ENCODE measurements at regions not wholly inside any gene's neighbourhood (a gene's known extent, or its start where the extent isn't known, plus 50 kb on each side); places are given as distances from the start of the nearest gene placed in this dataset.

DNA sequence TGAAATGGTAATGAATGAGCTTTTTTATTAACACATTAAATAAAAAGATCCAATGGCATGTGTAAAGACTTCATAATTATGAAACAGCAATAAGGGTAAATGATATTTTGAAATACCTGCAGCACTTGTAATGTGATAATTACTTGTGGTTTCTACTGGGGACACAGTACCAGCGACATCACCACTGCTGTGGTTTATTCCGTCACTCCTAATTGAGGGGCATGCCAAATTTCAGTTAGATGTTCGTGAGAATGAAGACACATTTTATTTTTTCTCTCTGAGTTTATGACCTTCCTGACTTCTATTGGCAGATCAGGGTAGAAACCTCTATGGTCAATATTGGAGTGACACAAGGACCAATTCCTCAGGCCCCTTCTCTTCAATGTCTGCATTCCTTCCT, 131.9 kb upstream of the XYLT1 start:
- 71% methylated on average over 3 of the region's 3 CpGs for WGBS
- no peaks in the 10 kb centered on the region for H3K36me3 ChIP-seq (ENCODE audit: insufficient read depth)
- no peak for DNase-seq (ENCODE audit: extremely low spot score)
- H3K4me1 ChIP-seq (ENCODE audit: insufficient read depth): no peaks in the 10 kb centered on the region
- H3K4me3 ChIP-seq (ENCODE audit: low read depth, low read length): no peak overlapping the region
- H3K27ac ChIP-seq (ENCODE audit: low read depth): no peak overlapping the region

DNA sequence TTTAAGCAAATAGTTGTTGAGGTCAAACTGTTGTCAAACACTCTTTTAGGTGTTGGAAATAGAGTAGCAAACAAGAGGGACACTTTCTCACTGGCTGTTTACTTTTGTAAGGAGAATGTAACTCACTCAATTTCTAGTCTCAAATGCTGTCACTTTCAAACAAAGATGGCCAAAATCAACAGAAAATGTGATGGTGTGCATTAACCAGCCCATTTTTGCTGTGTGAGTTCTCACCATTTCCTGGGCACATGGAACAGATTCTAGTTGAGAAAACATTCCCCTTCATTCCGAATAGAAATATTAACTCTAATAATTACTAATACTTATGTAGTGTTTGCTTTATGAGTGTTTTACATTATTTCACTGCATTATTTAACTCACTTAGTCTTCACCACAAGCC, 128.2 kb upstream of the XYLT1 start:
- Histone ChIP-seq H3K4me1 (ENCODE audit: insufficient read depth) (no peaks in the 10 kb centered on the region), H3K4me3 (ENCODE audit: low read depth, low read length) (no peak overlapping the region), H3K36me3 (ENCODE audit: insufficient read depth) (no peaks in the 10 kb centered on the region), H3K27ac (ENCODE audit: low read depth) (no peak overlapping the region)
- WGBS: 95% methylated on average over 1 of the region's 1 CpG
- DNase-seq (ENCODE audit: extremely low spot score): no peak

DNA sequence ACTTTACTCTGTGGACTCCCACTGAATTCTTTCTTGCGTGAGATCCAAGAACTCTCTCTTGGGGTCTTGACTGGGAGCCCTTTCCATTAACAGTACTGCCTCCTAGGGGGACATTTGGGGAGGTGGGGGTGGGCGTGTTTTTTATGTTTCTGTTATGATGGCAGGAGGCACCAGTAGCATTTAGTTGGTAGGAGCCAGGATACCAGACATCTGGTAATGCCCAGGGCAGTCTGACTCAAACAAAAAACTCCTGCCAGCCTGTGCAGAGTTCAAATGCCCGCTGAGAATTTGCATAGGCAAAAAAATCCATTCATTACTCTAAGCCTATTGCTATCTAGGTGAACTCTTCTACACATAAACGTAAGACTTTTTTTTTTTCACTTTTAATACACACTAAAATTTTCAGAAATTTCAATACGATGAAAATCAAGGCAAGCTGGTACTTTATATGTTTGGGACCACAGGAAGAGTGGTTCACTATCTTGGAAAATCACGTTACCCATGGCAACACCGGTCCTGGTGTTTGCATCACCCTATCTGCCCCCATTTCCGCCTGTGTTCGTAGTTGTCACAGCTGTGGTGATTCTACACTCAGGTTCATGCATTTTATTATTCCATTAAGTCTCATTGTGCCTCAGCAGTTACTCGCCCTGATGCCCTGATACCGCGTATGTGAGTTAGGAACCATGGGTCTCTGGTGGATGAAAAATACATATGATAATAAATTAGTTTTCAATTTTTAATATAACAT, 121.1 kb upstream of the XYLT1 start:
- Histone ChIP-seq H3K4me3 (ENCODE audit: low read depth, low read length) (no peak overlapping the region), H3K27ac (ENCODE audit: low read depth) (no peak overlapping the region), H3K36me3 (ENCODE audit: insufficient read depth) (no peaks in the 10 kb centered on the region), H3K4me1 (ENCODE audit: insufficient read depth) (no peaks in the 10 kb centered on the region)
- DNase-seq (ENCODE audit: extremely low spot score): no peak
- 75% methylated on average over 12 of the region's 12 CpGs for WGBS

DNA sequence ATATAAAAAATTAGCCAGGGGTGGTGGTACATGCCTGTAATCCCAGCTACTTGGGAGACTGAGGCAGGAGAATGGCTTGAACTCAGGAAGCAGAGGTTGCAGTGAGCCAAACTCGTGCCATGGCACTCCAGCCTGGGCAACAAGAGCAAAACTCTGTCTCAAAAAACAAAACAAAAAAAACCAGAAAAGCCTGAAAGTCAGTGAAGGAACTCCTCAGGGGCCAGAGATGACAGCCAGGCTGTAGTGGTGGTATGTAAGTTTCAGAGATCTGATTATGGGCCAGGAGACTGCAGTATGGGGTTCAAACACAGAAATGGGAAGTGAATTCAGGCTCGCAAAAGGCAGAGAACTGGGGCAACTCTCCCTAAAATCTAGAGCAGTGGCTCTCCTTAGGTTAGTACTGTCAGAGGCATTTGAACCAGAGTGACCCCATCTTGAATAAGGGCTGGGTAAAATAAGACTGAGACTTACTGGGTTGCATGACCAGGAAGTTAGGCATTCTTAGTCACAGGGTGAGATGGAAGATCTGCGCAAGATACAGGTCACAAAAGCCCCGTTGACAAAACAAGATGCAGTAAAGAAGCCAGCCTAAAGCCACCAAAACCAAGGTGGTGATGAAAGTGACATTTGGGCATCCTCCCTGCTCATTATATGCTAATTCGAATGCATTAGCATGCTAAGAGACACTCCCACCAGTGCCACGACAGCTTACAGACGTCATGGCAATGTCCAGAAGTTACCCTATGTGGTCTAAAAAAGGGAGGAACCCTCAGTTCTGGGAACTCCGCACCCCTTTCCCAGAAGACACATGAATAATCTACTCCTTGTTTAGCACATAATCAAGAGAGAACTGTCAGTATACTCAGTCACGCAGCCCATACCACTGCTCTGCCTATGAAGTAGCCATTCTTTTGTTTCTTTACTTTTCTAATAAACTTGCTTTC, 120.2 kb upstream of the XYLT1 start:
- Histone ChIP-seq H3K36me3 (ENCODE audit: insufficient read depth) (no peaks in the 10 kb centered on the region), H3K27ac (ENCODE audit: low read depth) (no peak overlapping the region), H3K4me3 (ENCODE audit: low read depth, low read length) (no peak overlapping the region), H3K4me1 (ENCODE audit: insufficient read depth) (no peaks in the 10 kb centered on the region)
- 76% methylated on average over 9 of the region's 9 CpGs for WGBS
- DNase-seq (ENCODE audit: extremely low spot score): no peak

DNA sequence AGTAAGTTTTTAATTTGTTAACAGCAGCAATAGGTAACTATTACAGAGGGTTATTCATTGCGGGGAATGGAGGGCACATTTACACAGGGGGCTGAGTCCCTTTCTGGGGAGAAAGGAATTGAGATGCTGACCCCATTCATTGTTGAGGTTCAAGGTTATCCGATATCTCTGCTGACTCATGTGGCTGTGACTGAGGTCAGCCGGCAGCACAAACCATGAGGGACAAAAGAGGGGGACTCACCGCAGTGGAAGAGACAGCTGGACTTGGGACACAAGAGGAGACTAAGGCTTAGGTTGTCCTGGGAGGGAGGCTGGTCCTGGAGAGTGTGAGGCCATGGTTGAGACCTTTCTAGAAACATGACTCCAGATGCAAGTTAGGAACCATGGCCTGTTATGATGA, 119.1 kb upstream of the XYLT1 start:
- Histone ChIP-seq H3K27ac (ENCODE audit: low read depth) (no peak overlapping the region), H3K36me3 (ENCODE audit: insufficient read depth) (no peaks in the 10 kb centered on the region), H3K4me1 (ENCODE audit: insufficient read depth) (no peaks in the 10 kb centered on the region), H3K4me3 (ENCODE audit: low read depth, low read length) (no peak overlapping the region)
- 82% methylated on average over 4 of the region's 4 CpGs for WGBS
- no peak for DNase-seq (ENCODE audit: extremely low spot score)

DNA sequence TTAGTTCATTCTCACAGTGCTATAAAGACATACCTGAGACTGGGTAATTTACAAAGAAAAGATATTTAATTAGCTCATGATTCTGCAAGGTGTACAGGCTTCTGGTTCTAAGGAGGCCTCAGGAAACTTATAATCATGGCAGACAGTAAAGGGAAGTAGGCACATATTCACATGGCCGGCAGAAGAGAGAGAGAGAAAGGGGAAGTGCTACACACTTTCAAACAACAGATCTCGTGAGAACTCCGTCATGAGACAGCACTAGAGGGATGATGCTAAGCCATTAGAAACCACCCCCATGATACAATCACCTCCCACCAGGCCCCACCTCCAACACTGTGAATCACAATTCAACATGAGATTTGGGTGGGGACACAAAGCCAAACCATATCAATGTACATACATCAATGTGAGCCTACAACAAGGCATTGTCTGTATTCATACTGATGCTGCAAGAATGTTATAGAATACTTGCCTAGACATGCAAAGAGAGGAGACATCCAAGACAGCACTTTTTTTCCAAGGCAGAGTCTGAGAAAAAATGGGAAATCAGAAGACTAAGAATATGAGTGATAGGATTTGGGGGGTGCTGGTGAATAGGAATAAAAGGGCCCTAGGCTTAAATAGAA, 114.8 kb upstream of the XYLT1 start:
- no peaks in the 10 kb centered on the region for H3K36me3 ChIP-seq (ENCODE audit: insufficient read depth)
- no peak for DNase-seq (ENCODE audit: extremely low spot score)
- H3K4me3 ChIP-seq (ENCODE audit: low read depth, low read length): no peak overlapping the region
- H3K27ac ChIP-seq (ENCODE audit: low read depth): peak overlapping the region; percentile 5
- no peaks in the 10 kb centered on the region for H3K4me1 ChIP-seq (ENCODE audit: insufficient read depth)
- 78% methylated on average over 3 of the region's 3 CpGs for WGBS

DNA sequence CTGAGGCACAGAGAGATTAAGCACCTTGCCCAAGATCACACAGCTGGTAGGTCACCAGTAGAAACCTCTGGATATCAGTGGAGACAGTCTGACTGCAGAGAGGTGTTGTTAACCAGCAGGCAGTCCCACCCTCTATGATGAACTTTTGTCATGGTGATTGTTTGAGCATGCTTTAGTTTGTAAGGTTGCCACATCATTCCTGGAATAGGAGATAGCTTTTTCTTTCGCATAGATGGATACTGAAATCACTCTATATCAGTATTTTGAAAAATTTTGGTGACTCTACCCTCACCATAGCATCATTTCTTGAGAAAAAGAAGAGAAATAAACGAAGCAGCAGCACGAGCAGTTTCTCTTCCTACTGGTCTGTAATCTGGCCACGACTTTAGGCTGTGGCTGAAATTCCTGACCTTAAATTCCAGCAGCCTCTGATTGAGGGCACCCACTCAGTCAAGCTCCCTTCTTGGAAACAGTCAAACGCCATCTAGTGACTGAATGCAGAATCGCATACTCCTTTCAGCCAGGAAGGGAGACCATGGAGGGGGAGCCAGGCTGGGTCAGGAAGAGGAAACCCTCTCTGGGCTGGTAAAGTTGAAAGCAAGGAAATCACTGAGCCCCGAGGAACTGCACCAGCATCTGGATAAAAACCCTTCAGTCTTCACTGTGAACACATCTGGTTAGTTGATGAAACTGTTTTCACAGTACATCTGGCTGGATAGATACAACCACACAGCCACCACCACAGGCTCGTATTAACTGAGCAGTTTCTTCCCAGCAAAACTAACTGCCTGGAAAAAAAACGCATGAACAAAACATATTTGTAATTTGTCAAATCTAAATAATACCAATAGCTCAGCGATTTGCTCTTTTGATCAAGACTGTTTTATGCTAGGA, 108.5 kb upstream of the XYLT1 start:
- H3K27ac ChIP-seq (ENCODE audit: low read depth): no peak overlapping the region

DNA sequence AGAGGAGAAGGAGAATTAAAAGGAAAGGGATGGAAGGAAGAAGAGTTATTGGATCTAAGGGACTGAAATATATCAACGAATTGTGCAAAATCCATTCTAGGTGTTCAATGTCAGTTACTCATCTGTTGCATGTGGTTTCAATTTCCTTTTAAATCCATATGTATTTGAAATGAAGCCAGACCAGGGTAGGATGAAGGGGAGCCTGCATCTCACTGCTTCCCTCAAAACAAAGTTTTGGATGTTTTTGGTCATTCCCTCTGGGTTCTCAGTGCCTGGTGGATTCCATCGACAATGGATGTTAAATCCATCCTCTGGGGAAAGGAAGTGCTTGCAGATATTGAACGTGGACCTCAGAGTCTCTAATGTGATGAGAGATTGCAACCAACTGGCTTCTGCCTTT, 103.5 kb upstream of the XYLT1 start:
- H3K36me3 ChIP-seq (ENCODE audit: insufficient read depth): no peaks in the 10 kb centered on the region
- H3K27ac ChIP-seq (ENCODE audit: low read depth): no peak overlapping the region
- H3K4me1 ChIP-seq (ENCODE audit: insufficient read depth): no peaks in the 10 kb centered on the region
- no peak for DNase-seq (ENCODE audit: extremely low spot score)
- WGBS: 42% methylated on average over 3 of the region's 3 CpGs
- no peak overlapping the region for H3K4me3 ChIP-seq (ENCODE audit: low read depth, low read length)

More for the DNA sequence above, 108.5 kb upstream of the XYLT1 start:
- 24% methylated on average over 10 of the region's 10 CpGs for WGBS
- H3K4me3 ChIP-seq (ENCODE audit: low read depth, low read length): no peak overlapping the region
- H3K4me1 ChIP-seq (ENCODE audit: insufficient read depth): no peaks in the 10 kb centered on the region
- peak; percentile 31 for DNase-seq (ENCODE audit: extremely low spot score)
- H3K36me3 ChIP-seq (ENCODE audit: insufficient read depth): no peaks in the 10 kb centered on the region

DNA sequence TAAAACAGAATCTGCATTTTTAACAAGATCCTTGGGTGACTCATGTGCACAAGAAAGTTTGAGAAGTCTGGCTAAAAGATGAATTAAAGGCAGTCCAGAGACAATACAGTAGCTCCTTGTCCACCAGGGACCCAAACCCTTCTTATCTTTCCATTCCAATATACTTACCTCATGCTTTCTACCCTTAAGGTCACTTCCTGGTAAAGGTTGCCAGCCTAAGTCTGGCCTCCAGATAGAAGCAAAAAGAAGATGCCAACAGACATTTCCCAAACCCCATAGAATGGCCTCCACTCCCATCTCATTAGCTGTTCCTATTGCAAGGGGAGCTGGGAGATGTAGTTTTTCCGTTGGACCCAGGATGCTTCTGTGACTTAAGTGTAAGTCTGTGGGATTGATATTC, 101.4 kb upstream of the XYLT1 start:
- H3K4me1 ChIP-seq (ENCODE audit: insufficient read depth): no peaks in the 10 kb centered on the region
- no peaks in the 10 kb centered on the region for H3K36me3 ChIP-seq (ENCODE audit: insufficient read depth)
- 81% methylated on average over 1 of the region's 1 CpG for WGBS
- no peak overlapping the region for H3K27ac ChIP-seq (ENCODE audit: low read depth)
- DNase-seq (ENCODE audit: extremely low spot score): no peak
- H3K4me3 ChIP-seq (ENCODE audit: low read depth, low read length): no peak overlapping the region

DNA sequence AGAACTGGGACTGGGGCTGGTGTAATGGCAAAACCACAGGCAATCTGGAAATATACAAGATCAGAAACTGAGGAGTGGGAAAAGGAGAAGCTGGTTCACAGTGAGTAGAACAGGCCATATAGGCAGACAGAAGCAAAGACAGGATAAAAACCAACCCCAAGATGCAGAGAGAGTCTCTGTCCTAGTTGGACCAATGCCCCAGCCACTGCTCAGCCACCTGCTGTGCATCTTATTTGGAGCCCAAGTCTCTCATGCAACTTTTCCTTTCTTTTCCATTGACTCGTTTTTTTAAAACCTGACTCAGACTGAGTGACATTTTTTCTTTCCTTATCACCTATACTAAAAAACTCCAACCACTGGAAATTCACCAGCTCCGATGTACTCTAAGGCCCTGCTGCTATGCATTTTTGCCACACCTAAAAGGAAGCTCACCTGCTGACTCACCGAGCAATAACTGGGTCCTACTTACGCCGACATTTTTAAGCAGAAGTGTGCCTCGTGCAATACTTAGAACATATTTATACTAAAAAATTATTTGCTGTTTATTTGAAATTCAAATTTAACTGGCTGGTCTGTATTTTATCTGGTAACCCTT, 100.8 kb upstream of the XYLT1 start:
- DNase-seq (ENCODE audit: extremely low spot score): no peak
- no peak overlapping the region for H3K4me3 ChIP-seq (ENCODE audit: low read depth, low read length)
- H3K4me1 ChIP-seq (ENCODE audit: insufficient read depth): no peaks in the 10 kb centered on the region
- WGBS: 69% methylated on average over 6 of the region's 6 CpGs
- no peak overlapping the region for H3K27ac ChIP-seq (ENCODE audit: low read depth)
- no peaks in the 10 kb centered on the region for H3K36me3 ChIP-seq (ENCODE audit: insufficient read depth)

DNA sequence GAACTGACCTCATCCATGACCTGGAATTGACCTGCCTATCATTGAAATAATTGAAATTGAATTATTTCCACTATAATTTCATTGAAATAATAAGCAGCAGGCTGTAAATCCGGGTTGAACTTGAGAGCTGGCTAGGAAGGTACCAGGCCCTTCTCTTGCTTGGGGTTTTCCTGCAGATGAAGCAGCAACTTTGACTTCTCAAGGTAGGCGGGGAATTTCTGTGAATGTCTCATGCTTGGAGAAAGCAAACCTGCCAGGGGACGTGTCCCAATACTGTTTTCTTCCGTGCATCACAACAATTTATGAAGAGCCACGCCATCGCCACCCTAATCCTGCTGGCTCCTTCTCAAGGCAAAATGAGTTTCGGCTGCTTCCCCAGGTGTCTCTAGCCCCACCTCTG, 97.5 kb upstream of the XYLT1 start:
- Histone ChIP-seq H3K4me3 (ENCODE audit: low read depth, low read length) (no peak overlapping the region), H3K36me3 (ENCODE audit: insufficient read depth) (no peaks in the 10 kb centered on the region), H3K27ac (ENCODE audit: low read depth) (no peak overlapping the region), H3K4me1 (ENCODE audit: insufficient read depth) (no peaks in the 10 kb centered on the region)
- no peak for DNase-seq (ENCODE audit: extremely low spot score)
- 83% methylated on average over 7 of the region's 7 CpGs for WGBS

DNA sequence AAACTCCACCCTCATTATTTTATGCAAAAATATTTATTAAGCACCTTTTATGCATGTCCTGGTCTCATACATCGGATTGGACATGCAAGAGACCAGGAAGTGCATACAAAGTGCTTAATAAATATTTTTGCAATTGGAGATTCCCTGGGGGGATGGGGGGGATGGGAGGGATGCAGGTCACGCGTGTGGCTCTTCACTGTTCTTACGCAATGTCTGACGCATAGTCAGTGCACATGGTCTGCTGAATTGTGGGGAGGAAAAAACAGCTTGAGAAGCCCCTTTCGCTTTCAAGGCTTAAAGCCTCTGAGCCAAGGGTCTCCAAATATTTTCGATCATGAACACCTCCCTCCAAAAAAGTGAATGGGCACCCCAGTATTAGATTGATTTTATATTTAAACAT, 96.7 kb upstream of the XYLT1 start:
- WGBS: 83% methylated on average over 7 of the region's 7 CpGs
- Histone ChIP-seq H3K4me3 (ENCODE audit: low read depth, low read length) (no peak overlapping the region), H3K36me3 (ENCODE audit: insufficient read depth) (no peaks in the 10 kb centered on the region), H3K27ac (ENCODE audit: low read depth) (no peak overlapping the region), H3K4me1 (ENCODE audit: insufficient read depth) (no peaks in the 10 kb centered on the region)
- no peak for DNase-seq (ENCODE audit: extremely low spot score)

Measured in urinary bladder (tissue), 3 donors.